ENCODE measurements at regions not wholly inside any gene's neighbourhood (a gene's known extent, or its start where the extent isn't known, plus 50 kb on each side); places are given as distances from the start of the nearest gene placed in this dataset.

GRCh38 chr1:218025454-218025853, 259.6 kb upstream of the RRP15 start:
- peak; percentile 40 for DNase-seq (ENCODE audit: low read depth)

DNA sequence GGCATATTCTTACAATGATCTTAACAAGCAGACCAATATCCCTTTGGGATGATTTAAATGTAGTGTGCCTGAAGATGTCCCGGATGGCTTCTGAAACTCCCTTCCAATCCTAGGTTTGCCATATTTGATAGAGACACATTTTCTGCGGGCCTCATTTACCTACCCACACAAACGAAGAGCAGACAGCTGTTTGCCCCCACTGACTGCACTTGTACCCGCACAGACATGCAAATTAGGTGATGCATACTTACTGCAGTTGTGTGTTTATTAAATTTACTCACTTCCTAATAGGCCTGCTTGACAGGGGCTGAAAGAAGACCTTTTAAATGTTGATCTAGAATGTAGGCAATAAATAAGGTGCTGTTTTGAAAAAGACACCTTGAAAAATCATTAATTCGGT, 257.9 kb upstream of the RRP15 start:
- DNase-seq (ENCODE audit: low read depth), result no peak

DNA sequence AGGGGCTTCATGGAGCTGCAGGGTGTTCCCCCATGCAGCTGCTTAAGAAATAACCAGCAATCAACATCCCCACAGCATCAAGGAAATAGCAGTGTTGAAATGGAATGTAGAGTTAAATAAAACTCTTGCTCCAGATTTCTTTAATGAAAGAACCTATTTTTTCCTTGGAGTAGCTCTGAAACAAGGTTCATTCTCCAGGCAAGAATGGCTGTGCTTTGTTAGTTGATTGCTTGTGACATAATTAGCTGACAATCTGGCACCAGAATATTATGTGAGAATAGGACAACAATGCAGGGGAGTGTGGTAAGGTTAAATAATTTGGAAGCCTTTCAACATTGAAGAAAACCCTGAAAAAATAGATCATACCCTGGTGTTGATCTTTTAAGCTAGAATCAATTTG, 254.2 kb upstream of the RRP15 start:
- DNase-seq (ENCODE audit: low read depth), result no peak

DNA sequence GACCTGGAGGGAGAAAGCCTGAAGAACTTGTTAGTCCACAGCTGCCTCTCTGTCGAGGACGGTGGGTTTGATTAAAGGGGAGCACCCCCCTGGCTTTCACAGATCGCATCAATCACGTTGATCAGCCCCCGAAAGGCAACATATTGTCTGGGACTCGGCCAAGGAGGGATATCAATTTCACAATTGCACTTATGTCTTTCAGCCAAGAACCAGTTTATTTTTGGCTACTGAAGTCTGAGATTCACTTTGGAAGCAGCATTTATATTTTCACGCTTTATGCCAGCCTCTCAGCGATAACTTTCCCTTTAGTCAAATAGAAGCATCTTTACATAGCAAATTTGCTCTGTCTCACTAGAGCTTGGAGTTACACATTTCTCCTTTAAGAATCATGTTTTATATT, 253.2 kb upstream of the RRP15 start:
- no peak for DNase-seq (ENCODE audit: low read depth)

GRCh38 chr1:218034468-218034867, 250.6 kb upstream of the RRP15 start:
- DNase-seq (ENCODE audit: low read depth), result no peak

DNA sequence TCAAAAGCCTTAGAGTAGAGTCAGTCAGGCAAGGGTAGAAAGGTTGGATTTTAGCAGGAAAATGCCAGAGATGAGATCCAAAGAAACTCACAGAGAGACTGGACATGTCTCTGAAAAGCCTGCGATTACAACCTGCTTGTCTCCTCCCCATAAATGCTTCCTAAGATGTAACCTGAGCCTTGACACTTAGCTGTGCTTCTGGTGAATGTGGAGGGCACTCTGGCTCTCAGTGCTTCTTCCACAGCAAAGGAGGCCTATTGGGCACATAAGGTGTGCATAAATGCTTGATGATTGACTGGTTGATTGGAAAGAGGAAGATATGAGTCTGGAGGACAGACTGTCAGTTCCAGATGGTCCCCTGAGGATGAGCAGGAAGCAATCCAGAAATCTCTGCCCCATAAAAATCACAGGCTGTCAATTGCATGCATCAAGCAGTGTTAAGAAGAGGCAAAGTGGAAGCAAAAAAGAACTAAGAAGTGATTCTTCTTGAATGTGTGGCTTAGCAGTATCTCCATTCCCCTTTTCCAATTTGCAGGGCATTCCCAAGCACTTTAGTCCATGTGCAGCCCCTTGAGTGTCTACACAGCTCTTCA, 236.2 kb upstream of the RRP15 start:
- no peak for DNase-seq (ENCODE audit: low read depth)

GRCh38 chr1:218049641-218050040, 235.5 kb upstream of the RRP15 start:
- DNase-seq (ENCODE audit: low read depth), result no peak

GRCh38 chr1:218058730-218059129, 226.4 kb upstream of the RRP15 start:
- no peak for DNase-seq (ENCODE audit: low read depth)

- no peak for DNase-seq (ENCODE audit: low read depth)
Measured at GRCh38 chr1:218064426-218064825, 220.7 kb upstream of the RRP15 start.

GRCh38 chr1:218066332-218066731, 218.8 kb upstream of the RRP15 start:
- no peak for DNase-seq (ENCODE audit: low read depth)

DNA sequence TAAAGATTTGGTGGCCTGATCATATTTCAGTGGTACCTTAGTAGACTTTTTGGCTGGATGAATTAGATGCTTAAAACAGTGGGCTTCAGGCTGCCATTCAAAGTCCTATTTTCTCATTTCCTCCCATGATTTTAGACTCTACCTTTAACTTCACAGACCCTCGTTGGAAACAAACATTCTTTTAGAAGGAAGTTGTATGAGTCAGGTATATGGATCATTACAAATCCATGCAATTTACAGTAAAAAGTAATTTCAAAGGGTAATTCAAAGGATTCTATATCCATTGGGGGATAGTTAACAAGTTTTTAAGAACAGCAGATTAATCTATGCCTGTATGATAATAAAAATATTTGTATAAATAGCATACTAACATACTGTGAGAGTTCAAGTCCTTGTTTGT, 216.9 kb upstream of the RRP15 start:
- DNase-seq (ENCODE audit: low read depth), result no peak

DNA sequence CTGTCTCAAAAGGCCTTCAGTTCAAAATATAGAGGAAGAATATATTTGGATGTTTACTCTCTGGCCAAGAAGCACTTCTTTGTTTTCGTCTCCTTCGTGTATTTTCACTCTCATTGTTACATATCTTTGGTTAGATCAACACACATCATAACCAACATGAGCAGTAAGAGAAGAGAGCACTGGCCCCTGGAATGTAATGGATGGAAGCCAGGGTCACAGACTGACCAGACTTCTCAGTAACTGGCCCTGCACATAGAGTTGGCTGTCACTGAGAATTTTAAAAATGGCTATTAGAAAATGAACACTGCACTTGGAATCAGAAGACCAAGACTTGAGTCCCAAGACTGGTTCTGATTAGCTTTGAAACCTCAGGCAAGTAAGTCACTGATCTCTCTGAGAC, 215.9 kb upstream of the RRP15 start:
- DNase-seq (ENCODE audit: low read depth), result no peak

GRCh38 chr1:218073062-218073461, 212.0 kb upstream of the RRP15 start:
- DNase-seq (ENCODE audit: low read depth), result no peak

- DNase-seq (ENCODE audit: low read depth), result no peak
Measured at GRCh38 chr1:218078916-218079315, 206.2 kb upstream of the RRP15 start.

GRCh38 chr1:218079347-218079746, 205.7 kb upstream of the RRP15 start:
- no peak for DNase-seq (ENCODE audit: low read depth)

GRCh38 chr1:218079820-218080219, 205.3 kb upstream of the RRP15 start:
- DNase-seq (ENCODE audit: low read depth), result no peak

DNA sequence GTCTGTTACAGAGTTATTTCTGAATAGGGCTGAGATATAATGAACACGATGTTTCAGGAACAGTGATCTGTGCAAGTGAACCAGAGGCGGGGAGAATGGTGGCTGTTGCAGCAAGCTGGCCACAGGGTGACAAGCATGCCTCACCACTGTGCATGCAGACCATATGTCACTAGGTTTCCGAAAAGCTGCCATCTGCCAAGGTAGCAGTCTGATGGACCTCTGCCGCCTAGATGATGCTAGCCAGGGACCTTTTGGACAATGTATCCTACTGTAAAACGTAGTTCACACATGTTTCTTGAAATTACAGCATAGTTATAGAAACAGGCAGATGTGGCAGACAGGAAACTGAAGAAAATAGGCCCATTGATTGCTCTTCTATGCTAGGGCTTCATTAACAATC, 204.2 kb upstream of the RRP15 start:
- DNase-seq (ENCODE audit: low read depth), result no peak

DNA sequence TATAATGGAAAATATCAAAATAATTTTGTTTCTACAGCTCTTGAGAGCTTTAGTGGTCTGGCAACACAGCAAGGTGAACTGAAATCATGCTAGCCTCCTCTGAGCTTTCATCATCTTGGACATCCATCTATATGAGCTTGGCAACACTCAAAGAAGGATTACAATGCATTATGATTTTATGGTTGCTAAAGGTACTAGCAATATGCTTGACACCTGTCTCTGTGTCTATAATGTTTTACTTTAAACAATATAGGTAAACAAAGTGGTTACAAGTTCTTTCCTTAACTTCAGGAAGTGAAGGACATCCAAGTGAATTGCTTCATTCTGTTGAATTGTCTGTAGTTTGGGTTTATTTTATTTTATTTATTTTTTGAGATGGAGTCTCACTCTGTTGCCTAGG, 203.7 kb upstream of the RRP15 start:
- DNase-seq (ENCODE audit: low read depth), result no peak

DNA sequence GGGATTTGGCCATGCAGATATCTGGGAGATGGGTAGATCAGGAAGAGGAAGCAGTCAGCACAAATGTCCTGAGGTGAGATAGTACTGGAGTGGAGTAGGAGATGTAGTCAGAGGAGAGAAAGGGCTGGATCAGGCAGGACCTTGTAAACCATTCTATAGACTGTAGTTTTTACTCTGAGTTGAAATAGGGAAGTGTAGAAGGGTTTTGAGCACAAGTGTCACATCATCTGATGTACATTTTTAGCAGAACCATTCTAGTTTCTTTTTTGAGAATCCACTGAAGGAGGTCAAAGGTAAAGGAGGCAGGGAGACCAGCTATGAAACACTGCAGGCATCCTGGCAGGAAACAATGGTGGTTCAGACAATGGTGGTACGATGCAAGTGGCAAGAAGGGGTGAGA, 194.6 kb upstream of the RRP15 start:
- DNase-seq (ENCODE audit: low read depth), result no peak

- DNase-seq (ENCODE audit: low read depth), result no peak
Measured at GRCh38 chr1:218101409-218101808, 183.7 kb upstream of the RRP15 start.

DNA sequence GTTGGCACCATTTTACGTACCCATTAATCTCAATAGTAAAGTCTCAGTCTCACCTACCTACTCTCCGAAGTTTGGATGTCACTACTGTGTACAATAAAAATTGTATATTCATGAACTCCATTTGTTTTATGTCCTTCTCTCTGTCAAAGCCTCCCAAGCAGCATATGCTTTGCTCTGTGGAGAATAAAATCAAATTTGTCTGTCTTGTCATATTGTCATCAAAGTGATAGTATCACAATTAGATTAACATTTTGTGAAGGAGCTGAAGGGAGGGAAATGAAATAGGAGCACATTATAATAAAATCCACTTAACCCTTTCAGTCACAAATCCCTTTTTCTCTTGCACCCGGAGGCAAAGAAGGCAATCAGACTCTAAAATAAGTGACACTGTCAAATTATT, 177.1 kb upstream of the RRP15 start:
- no peak for DNase-seq (ENCODE audit: low read depth)

- DNase-seq (ENCODE audit: low read depth), result no peak
Measured at GRCh38 chr1:218112862-218113261, 172.2 kb upstream of the RRP15 start.

- DNase-seq (ENCODE audit: low read depth), result no peak
Measured at GRCh38 chr1:218123968-218124367, 161.1 kb upstream of the RRP15 start.

DNA sequence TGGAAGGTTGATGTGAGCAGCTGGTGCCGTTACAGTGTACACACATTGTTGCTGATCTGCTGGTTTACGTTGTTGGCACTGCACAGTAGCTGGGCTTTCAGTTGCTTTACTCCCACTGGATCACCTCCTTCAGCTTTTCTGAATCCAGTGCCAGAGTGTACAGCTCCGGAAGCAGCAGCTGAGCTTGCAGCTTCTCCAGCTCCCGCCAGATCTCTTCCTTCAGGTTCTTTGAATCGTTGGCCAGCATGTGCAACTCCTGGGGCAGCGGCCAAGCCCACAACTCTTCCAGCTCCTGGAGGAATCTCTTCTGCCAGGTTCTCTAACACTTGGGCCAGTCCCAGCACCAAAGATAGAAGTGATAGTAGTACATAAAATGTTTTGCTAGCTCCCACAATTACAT, 149.7 kb upstream of the RRP15 start:
- no peak for DNase-seq (ENCODE audit: low read depth)

GRCh38 chr1:218139761-218140160, 145.3 kb upstream of the RRP15 start:
- no peak for DNase-seq (ENCODE audit: low read depth)

Data from non-pigmented ciliary epithelial cell (primary cell).